NCI-H1930 (cell line): ENCODE measurements at regions not wholly inside any gene's neighbourhood (a gene's known extent, or its start where the extent isn't known, plus 50 kb on each side); places are given as distances from the start of the nearest gene placed in this dataset.

Experiments
- DNase-seq, 2 experiments: peaks; one replicate each; lab custom pipeline; 2025; lab: John Stamatoyannopoulos, UW

- DNase-seq = no peak
Measured at GRCh38 chr14:65794674-65795279, 382.2 kb downstream of the FUT8 start.

GRCh38 chr14:65798216-65798615, 385.7 kb downstream of the FUT8 start:
- DNase-seq = no peak

GRCh38 chr14:65800694-65801093, 388.2 kb downstream of the FUT8 start:
- DNase-seq = no peak

- no peak for DNase-seq
Measured at GRCh38 chr14:65802196-65802595, 389.7 kb downstream of the FUT8 start.

- no peak for DNase-seq
Measured at GRCh38 chr14:65803885-65804284, 391.4 kb downstream of the FUT8 start.

GRCh38 chr14:65804439-65805112, 392.0 kb downstream of the FUT8 start:
- DNase-seq = no peak

GRCh38 chr14:65805113-65805473, 392.6 kb downstream of the FUT8 start:
- no peak for DNase-seq

GRCh38 chr14:65808390-65808789, 395.9 kb downstream of the FUT8 start:
- no peak for DNase-seq

GRCh38 chr14:65810322-65810721, 397.8 kb downstream of the FUT8 start:
- DNase-seq = no peak

- DNase-seq = no peak
Measured at GRCh38 chr14:65813760-65814384, 401.3 kb downstream of the FUT8 start.

GRCh38 chr14:65815127-65815526, 402.6 kb downstream of the FUT8 start:
- peak in 1 of 2 experiments; percentile 27 for DNase-seq

- DNase-seq = no peak
Measured at GRCh38 chr14:65817011-65817410, 404.5 kb downstream of the FUT8 start.

- no peak for DNase-seq
Measured at GRCh38 chr14:65819569-65819968, 407.0 kb downstream of the FUT8 start.

GRCh38 chr14:65821224-65821753, 408.8 kb downstream of the FUT8 start:
- DNase-seq = no peak

- DNase-seq = peak; percentile 33 to 59
Measured at GRCh38 chr14:65824285-65824977, 411.9 kb downstream of the FUT8 start.

- no peak for DNase-seq
Measured at GRCh38 chr14:65824978-65825299, 412.4 kb downstream of the FUT8 start.

- DNase-seq = no peak
Measured at GRCh38 chr14:65826946-65827345, 414.4 kb downstream of the FUT8 start.

GRCh38 chr14:65827520-65827919, 415.0 kb downstream of the FUT8 start:
- no peak for DNase-seq

GRCh38 chr14:65828396-65828795, 415.9 kb downstream of the FUT8 start:
- no peak for DNase-seq

GRCh38 chr14:65832431-65833266, 420.1 kb downstream of the FUT8 start:
- DNase-seq = no peak

- DNase-seq = no peak
Measured at GRCh38 chr14:65833267-65833880, 420.8 kb downstream of the FUT8 start.
